TTC549 (cell line): ENCODE measurements at regions not wholly inside any gene's neighbourhood (a gene's known extent, or its start where the extent isn't known, plus 50 kb on each side); places are given as distances from the start of the nearest gene placed in this dataset.
"Not testable (repeated sequence)": the region's sequence is repeated elsewhere in the genome, so short reads cannot be mapped to it uniquely, and the experiment has no call there.

Experiments
- FAIRE-seq: peaks from 2 replicates; lab custom pipeline; 2012; peaks lifted over from hg19 to GRCh38; lab: Jason Lieb, UNC

DNA sequence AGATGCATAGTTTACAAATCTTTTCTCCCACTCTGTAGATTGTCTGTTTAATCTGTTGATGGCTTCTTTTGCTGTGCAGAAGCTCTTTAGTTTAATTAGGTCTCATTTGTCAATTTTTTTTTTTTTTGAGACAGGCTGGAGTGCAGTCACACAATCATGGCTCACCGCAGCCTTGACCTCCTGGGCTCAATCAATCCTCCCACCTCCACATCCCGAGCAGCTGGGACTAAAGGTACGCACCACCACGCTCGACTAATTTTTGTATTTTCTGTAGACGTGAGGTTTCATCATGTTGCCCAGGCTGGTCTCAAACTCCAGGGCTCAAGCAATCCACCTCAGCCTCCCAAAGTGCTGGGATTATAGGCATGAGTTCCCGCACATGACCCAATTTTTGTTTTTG is 1655.8 kb downstream of the REEP3 start:
- no peak for FAIRE-seq

GRCh38 chr10:65183236-65183635 is 1662.0 kb downstream of the REEP3 start:
- no peak for FAIRE-seq

- not testable (repeated sequence) for FAIRE-seq
Observed at GRCh38 chr10:65186668-65187067, 1665.5 kb downstream of the REEP3 start.

GRCh38 chr10:65194126-65194525 is 1672.9 kb downstream of the REEP3 start:
- FAIRE-seq = no peak

GRCh38 chr10:65194555-65194954 is 1673.4 kb downstream of the REEP3 start:
- FAIRE-seq = no peak

GRCh38 chr10:65196111-65196510 is 1674.9 kb downstream of the REEP3 start:
- no peak for FAIRE-seq

DNA sequence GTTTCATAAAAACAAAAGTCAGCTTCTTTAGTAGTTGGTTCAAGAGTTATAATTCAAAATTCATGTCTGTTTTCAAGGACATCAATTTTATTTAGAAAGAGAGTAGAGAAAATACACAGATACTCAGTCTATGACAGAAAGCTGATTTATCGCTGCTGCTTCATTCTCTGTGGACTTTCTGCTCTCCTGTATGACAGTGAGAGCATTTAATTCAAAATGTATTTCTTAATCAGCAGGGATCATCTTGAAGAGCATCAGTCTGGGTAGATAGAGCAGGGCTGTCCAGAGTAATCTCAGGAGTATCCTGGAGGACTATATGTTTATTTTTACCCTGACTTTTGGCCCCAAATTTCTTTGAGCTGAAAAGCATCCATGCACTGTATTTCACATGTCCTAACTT is 1676.7 kb downstream of the REEP3 start:
- FAIRE-seq = no peak

DNA sequence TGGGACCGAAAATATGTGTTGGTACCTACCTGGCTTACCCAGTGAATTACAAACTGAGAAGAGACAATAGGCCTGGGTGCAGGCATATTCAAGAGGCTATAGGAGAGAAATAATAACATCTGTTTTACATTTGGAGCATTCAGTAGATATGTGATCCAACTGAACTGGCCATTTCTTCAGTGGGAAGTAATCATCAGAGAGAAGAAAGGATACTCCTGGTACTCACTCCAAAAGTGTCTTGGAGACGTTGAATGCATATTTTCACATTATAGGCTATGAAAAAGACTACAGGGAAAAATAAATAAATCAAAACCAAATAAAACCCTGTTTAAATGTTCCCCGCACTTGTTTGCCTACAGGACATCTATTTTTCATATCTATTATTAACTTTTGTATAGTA is 1680.3 kb downstream of the REEP3 start:
- FAIRE-seq = no peak

GRCh38 chr10:65204999-65205398 is 1683.8 kb downstream of the REEP3 start:
- FAIRE-seq = no peak

- no peak for FAIRE-seq
Observed at GRCh38 chr10:65213170-65213569, 1692.0 kb downstream of the REEP3 start.

DNA sequence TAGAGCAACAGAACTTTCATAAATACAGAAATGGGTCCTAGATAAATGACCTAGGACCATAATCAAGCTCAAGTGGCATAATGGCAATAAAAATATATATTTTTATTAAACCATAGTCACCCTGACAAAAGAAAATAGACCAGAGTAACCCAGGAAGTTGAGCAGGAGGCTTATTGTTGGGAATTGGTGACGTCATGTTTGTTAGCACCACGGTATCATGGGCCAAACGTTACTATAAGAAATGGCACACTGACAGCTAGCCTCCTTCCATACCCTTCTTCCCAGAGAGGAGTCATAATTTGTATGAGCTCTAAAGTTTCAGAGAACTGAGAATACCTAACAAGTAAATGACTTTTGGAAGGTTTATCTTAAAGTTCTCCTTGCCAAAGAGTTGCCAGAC is 1698.2 kb downstream of the REEP3 start:
- no peak for FAIRE-seq

- FAIRE-seq = no peak
Observed at GRCh38 chr10:65231148-65231547, 1694.7 kb upstream of the LRRTM3 start.

DNA sequence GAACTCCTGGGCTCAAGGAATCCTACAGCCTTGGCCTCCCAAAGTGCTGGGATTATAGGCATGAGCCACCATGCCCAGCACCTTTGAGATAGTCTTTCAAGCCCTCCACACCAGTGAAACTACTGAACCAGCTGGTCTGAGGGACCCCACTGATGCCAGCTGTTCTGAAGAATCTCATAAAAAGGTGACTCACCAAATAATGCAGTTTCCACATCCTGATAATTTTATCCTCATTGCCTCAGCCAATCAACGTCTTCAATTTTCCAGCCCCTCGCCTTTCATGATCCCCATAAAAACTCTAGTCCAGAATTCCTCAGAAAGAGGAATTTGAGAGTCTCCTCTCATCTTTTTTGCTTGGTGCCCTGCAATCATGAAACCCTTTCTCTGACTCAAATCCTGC is 1691.6 kb upstream of the LRRTM3 start:
- no peak for FAIRE-seq

GRCh38 chr10:65235266-65235665 is 1690.6 kb upstream of the LRRTM3 start:
- FAIRE-seq = no peak

DNA sequence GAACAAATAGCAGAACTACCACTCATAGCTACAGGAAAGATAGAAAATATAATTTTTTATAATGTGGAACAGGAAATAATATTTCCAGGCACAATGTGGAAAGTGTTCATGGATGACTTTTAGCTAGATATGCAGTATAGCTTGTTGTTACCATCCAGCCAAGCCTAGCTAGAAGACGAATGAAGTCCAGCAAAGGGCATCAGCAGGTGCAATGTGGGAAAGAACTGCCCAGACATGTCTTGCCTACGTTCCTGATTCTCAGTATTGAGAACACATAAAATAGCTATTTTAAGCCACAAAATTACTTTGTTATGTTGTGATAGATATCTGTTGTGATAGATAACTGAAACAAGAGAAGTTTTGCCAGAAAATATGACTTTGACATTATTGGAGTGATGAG is 1690.0 kb upstream of the LRRTM3 start:
- no peak for FAIRE-seq

GRCh38 chr10:65265451-65265954 is 1660.3 kb upstream of the LRRTM3 start:
- FAIRE-seq = no peak

- not testable (repeated sequence) for FAIRE-seq
Observed at GRCh38 chr10:65269551-65269950, 1656.3 kb upstream of the LRRTM3 start.

DNA sequence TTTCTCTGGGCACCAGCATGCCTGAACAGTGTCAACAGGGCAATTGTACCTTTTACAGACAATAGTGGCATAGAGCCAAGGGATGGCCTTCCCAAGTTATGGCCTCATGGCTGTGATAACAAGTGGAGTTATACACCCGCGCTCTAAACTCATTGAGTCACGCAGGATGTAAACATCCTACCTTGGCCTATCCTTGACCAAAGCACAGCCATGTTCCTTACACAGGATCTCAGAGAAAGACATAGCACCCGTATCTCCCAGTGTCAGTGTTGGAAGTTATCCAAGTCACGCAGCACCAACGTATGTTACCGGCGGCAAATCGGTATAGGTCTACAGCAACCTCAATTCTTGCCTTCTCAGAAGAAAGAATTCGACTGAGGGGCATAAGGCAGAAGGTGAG is 1654.9 kb upstream of the LRRTM3 start:
- FAIRE-seq = no peak

GRCh38 chr10:65273115-65273514 is 1652.7 kb upstream of the LRRTM3 start:
- FAIRE-seq = no peak

GRCh38 chr10:65275296-65275695 is 1650.5 kb upstream of the LRRTM3 start:
- no peak for FAIRE-seq

GRCh38 chr10:65284495-65285041 is 1641.3 kb upstream of the LRRTM3 start:
- no peak for FAIRE-seq

- not testable (repeated sequence) for FAIRE-seq
Observed at GRCh38 chr10:65285726-65286125, 1640.1 kb upstream of the LRRTM3 start.

DNA sequence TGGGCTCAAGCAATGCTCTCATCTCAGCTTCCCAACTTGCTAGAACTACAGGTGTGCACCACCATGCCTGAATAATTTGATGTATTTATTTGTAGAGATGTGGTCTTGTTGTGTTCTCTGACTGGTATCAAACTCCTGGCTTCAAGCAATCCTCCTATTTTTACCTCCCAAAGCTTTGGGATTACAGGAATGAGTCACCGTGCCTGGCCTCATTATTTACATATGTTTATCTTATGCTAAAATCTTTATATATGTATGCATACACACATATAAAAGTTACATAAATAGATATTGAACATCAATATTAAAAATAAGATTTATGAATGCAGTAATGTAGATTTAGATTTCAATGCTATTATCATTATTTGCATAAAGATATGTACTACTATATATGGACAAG is 1634.5 kb upstream of the LRRTM3 start:
- FAIRE-seq = no peak

DNA sequence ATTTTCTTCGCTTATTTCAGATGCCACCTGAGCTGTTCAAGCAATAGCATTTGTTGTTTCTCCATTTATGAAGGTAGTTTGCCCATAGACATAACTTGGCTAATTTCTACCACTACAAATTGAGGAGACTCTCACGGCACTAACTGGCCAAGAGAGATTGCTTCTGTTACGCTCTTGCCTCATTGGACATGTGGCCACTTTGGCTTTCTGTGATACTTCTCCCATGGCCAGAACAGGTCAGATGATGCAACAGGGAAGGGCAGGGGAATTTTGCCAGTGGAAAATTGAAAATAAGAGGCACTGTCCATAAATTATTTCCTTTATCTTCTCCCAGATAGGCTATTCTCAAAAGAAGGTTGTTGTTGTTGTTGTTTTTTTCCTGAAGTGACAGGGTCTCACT is 1633.3 kb upstream of the LRRTM3 start:
- FAIRE-seq = no peak

- no peak for FAIRE-seq
Observed at GRCh38 chr10:65294329-65294728, 1631.5 kb upstream of the LRRTM3 start.
